Limb (tissue), 2 donors: ENCODE measurements at regions not wholly inside any gene's neighbourhood (a gene's known extent, or its start where the extent isn't known, plus 50 kb on each side); places are given as distances from the start of the nearest gene placed in this dataset.
"Not testable (repeated sequence)": the region's sequence is repeated elsewhere in the genome, so short reads cannot be mapped to it uniquely, and the experiment has no call there.

Experiments
- DNase-seq, 2 donors: peaks; one replicate each; pipeline ENCODE4 v3.0.0-alpha.2; 2016; ENCODE audit errors: extremely low spot score in 2 of 2

- DNase-seq, result not testable (repeated sequence)
Observed at GRCh38 chrX:107296184-107296583, 89.8 kb downstream of the DNAAF6 start.

- DNase-seq, result no peak
Observed at GRCh38 chrX:107298276-107298675, 91.9 kb downstream of the DNAAF6 start.

DNA sequence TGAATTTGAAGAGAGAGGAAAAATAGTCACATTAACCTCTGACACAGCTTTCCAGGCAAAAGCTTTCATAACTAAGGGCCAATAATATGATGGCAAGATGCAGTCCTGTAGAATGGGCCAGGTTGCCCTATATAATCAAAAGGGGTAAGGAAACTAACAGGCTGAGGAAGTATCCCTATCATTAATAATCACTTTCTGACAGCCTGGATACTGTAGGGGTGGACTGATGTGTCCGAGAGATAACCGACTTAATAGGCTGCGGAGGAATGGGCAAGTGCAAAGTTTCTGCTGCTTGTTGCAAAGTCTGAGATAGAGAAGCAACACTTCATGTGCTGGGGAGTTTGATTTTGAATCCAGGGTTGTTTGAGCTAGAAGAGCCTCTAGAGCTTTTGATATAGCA lies 94.8 kb downstream of the DNAAF6 start:
- no peak for DNase-seq

- no peak for DNase-seq
Observed at GRCh38 chrX:107304141-107304540, 97.7 kb downstream of the DNAAF6 start.

- DNase-seq, result peak in 1 of 2 donors; percentile 19
Observed at GRCh38 chrX:107323786-107324492, 117.5 kb downstream of the DNAAF6 start.

DNA sequence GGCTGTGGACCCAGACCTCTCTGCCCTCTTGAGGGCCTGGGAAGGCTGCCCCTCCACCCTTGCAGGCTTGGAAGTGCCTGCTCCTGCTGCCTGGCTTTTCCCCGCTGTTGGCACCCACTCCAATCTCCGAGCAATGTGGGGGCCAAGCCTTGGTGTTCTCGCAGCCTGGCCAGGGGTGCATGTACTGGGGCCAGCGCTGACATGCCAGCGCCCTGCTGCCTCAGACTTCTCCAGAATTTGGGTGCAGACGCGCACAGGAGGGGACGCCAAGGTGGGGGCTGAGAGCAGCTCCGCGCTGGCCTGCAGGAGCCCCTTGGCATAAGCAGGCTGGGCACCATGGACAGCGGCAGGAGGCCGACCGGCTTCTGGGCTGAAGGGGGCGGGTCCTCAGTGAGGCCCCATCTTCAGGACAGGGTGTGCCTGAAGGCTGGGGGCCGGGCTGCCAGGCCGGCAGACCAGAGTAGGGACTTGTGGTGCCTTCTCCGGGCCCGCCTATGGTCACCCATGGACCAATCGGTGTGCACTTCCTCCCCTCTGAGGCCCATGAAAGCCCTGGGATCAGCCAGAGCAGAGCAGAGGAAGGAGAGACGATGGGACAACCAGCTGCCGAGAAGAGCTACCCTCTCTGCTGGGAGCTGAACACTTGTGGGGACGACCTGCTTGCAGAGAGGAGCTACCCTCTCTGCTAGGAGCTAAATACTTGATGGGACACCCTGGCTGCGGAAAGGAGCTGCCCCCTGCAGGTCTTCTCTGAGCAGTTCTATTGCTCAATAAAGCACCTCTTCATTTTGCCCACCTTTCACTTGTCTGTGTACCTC lies 118.3 kb downstream of the DNAAF6 start:
- DNase-seq, result peak; percentile 6 to 65

GRCh38 chrX:107325467-107325866 lies 119.1 kb downstream of the DNAAF6 start:
- DNase-seq, result no peak

DNA sequence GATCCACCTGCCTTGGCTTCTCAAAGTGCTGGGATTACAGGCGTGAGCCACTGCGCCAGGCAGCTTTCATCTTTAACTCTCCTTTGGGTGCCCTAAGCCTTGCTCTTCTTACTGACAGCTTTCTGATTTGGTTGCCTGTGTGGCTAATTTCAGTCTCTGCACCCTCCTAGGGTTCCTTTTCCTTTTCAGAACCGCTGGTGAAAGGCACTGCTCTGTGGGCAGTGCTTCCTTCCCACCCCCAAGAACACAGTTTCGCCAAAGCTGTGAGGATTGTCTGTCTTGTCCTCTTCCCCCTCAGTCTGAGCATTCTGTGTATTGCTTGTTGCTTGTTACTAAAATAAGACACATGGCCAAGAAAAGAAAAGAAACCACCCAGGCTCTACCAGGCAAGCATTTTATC lies 101.4 kb upstream of the FRMPD3 start:
- no peak for DNase-seq

DNA sequence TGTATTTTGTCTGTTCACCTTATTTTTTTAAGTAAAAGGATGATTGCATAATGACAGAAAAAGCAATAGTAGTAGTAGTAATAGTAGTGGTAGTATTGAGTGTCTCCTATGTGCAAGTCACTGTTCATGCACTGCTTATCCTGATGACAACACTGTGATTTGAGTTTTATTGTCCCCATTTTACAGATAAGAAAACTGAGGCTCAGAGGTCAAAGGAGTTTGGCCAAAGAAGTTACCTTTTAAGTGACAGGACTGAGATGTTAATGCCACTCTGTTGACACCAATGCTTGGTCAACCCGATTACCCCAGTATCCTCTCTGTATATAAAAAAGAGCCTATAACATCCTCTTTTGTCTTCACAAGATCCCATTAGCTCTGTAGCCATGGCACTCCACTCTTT lies 100.5 kb upstream of the FRMPD3 start:
- no peak for DNase-seq

DNA sequence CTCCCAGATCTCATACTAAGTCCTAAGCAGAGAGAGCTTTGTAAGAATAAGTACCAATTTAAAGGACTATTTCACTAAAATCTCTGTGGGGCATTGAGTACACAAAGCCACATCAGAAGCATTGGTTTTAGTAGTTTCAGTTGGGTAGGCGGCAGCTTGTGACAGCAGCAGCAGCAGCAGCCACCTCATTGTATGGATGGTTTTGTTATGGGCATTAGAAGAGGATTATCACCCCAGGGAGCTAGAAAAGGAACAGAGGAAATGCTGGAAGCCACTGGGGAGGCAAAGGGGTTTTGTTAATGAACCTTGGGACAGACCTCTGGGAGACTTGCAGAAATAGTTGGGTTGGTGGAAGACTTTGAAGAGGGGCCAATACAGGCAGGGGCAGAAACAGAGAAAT lies 93.9 kb upstream of the FRMPD3 start:
- no peak for DNase-seq

DNA sequence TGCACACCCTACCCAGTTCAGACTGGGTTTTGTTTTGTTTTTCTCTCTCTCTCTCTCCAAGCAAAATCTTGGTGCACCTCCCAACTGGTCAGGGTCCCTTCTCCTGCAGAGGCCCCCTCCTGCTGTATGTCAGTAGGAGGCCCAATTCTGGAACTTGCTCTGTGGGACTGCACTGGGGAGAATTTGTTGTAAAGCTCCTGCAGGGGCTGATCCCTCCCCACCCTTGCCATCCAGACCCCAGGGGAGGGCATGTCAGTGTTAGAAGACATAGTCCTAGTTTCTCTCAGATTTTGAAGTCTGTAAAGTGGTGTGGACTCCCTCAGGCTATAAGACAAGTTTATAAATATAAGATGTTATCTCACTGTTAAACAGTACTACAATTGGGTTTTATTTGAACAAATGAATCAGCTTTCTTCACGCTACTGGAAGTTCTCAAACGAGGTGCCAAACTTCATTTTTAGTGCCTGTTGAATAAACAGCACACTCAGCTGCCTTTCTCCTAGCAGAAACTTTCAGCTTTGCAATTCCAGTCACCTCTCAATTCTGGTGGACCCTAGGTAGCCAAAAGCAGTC lies 88.6 kb upstream of the FRMPD3 start:
- DNase-seq, result no peak

DNA sequence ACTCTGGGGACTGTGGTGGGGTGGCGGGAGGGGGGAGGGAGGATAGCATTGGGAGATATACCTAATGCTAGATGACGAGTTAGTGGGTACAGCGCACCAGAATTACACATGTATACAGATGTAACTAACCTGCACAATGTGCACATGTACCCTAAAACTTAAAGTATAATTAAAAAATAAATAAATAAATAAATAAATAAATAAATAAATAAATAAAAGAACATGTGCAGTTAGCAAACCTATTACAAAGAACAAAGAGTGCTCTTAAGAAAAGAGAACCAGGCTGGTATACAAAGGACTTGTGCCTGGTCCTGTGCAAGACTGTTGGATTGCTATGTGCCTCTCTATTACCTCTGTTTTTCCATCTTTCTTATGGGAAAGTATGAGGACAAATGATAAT lies 79.3 kb upstream of the FRMPD3 start:
- DNase-seq, result not testable (repeated sequence)

- DNase-seq, result no peak
Observed at GRCh38 chrX:107374132-107374531, 75.3 kb upstream of the FRMPD3 start.

GRCh38 chrX:107374831-107375230 lies 74.6 kb upstream of the FRMPD3 start:
- no peak for DNase-seq

DNA sequence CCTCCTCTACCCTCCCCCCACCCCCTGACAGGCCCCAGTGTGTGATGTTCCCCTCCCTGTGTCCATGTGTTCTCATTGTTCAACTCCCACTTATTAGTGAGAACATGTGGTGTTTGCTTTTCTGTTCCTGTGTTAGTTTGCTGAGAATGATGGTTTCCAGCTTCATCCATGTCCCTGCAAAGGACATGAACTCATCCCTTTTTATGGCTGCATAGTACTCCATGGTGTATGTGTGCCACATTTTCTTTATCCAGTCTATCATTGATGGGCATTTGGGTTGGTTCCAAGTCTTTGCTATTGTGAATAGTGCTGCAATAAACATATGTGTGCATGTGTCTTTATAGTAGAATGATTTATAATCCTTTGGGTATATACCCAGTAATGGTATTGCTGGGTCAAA lies 73.3 kb upstream of the FRMPD3 start:
- not testable (repeated sequence) for DNase-seq

DNA sequence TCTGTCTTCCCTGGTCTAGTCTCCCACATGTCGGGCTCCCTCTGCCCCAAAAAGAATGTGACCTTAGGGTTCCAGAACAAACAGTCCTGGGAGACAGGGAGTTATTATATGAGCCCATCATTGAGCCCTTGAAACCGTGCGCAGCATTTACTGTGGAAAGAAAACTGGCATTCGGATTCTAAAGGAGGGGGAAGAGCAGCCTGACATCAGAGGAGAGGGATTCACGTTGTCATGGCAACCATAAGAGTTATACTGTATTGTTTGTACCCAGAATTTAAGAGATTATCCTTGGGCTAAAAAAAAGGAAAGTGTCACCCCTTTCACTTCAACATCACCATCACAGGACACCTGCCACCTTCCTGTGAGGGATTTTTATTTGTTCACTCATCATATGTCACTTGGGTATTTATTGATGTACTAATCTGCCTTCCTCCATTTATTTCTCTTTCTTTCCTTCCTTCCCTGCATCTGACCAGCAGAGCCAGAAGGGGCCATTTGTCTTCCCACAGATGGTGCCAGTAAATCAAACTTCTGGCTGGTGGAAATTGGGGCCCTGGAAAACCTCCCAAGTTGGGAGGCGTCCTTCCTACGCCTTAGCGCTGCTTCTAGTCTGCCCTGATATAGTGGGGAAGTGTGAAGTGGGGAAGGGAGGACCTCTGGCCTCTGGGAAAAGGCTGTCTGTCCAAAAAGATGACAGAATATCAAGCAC lies 64.9 kb upstream of the FRMPD3 start:
- DNase-seq, result no peak

DNA sequence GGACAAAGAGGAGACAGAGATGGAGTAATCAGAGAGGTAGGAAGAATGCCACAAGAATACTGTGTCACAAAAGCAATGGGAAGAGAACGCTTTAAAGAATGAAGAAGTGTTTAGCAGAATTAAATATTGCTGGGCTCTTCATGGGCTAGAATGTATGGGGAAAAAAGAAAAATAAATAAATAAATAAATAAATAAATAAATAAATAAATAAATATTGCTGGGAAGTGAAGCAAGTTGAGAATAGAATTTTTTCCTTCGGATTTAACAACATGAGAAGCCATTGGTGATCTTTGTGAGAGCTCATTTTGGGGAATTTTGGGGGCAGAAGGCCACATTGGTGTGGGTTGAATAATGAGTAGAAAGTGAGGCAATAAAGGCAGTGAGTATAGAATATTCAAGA lies 59.7 kb upstream of the FRMPD3 start:
- no peak for DNase-seq

GRCh38 chrX:107393656-107394055 lies 55.8 kb upstream of the FRMPD3 start:
- DNase-seq, result not testable (repeated sequence)

GRCh38 chrX:107396235-107396634 lies 53.2 kb upstream of the FRMPD3 start:
- no peak for DNase-seq

GRCh38 chrX:107396783-107397182 lies 52.7 kb upstream of the FRMPD3 start:
- DNase-seq, result no peak

DNA sequence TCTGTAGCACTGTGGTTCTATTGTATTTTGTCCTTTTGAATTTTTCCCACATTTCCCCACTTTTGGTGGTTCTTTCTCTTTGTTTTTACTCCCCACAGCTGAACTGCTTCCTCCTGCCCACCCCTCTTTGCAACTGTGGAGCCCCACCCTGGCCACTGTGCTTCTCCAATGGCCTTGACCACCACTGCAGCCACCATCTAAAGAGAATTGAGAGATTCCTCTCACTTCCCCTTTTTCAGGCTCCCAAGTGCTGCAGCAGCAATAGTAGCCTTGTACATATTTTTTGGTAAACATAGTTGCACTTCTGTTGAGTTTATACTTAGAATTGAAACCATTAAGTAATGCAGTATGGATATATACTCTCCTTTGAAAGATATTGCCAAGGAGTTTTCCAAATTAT lies 51.3 kb upstream of the FRMPD3 start:
- no peak for DNase-seq
